Skeletal muscle satellite cell (primary cell): ENCODE measurements at regions not wholly inside any gene's neighbourhood (a gene's known extent, or its start where the extent isn't known, plus 50 kb on each side); places are given as distances from the start of the nearest gene placed in this dataset.

Experiments
- H3K27me3 ChIP-seq: 2 replicates; pipeline ENCODE4 v1.7.0; 2013; ENCODE audit warnings: low read length; ENCODE audit not compliant: control insufficient read depth, insufficient read depth
- H3K36me3 ChIP-seq: 2 replicates; pipeline ENCODE4 v1.7.0; 2013; ENCODE audit warnings: mild to moderate bottlenecking, control low read depth, low read length; ENCODE audit not compliant: insufficient read depth
- H3K4me1 ChIP-seq: 2 replicates; pipeline ENCODE4 v1.7.0; 2013; ENCODE audit warnings: low read length; ENCODE audit not compliant: control insufficient read depth, insufficient read depth
- H3K4me2 ChIP-seq: 2 replicates; pipeline ENCODE4 v1.7.0; 2013; ENCODE audit warnings: mild to moderate bottlenecking, low read length
- H3K4me3 ChIP-seq: 2 replicates; pipeline ENCODE4 v1.7.0; 2013; ENCODE audit warnings: low read length
- H3K9ac ChIP-seq: 2 replicates; pipeline ENCODE4 v1.7.0; 2013; ENCODE audit warnings: mild to moderate bottlenecking, low read depth, low read length, moderate library complexity
- H3K9me3 ChIP-seq: replicated peaks from 2 replicates; pipeline ENCODE4 v1.7.0; 2013; ENCODE audit warnings: mild to moderate bottlenecking, control low read depth, low read length

- Histone ChIP-seq H3K36me3 (no peaks in the 10 kb centered on the region), H3K4me2 (no peak overlapping the region), H3K4me1 (no peaks in the 10 kb centered on the region), H3K27me3 (peaks cover 39% of the 10 kb centered on the region), H3K9me3 (no peaks in the 10 kb centered on the region), H3K9ac (no peak overlapping the region), H3K4me3 (no peak overlapping the region)
Measured at GRCh38 chr11:11173316-11174025, 179.6 kb downstream of the CSNK2A3 start.

DNA sequence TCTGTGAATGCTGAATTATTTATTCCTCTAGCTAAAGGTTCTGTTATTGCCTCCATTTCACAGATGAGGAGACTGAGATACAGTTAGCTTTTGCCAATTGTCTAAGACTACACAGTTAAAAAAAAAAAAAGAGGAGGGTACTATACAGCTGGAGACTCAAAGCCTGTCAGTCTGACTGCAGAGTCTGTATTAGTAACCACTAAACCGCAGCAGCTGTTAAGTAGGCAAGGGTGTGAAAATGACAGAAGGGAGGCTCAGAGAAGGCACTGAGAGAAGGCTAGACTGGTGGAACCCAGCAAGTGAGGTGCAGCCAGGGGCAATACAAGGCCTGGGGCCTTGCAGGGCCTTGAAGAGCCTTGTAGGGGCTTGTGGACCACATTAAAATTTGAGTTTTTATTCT lies 181.2 kb downstream of the CSNK2A3 start:
- H3K9ac ChIP-seq, result no peak overlapping the region
- no peaks in the 10 kb centered on the region for H3K9me3 ChIP-seq
- no peak overlapping the region for H3K4me3 ChIP-seq
- H3K4me1 ChIP-seq, result no peaks in the 10 kb centered on the region
- no peaks in the 10 kb centered on the region for H3K36me3 ChIP-seq
- peaks cover 46% of the 10 kb centered on the region for H3K27me3 ChIP-seq
- H3K4me2 ChIP-seq, result no peak overlapping the region

- peaks cover 44% of the 10 kb centered on the region for H3K27me3 ChIP-seq
- H3K9ac ChIP-seq, result no peak overlapping the region
- no peak overlapping the region for H3K4me3 ChIP-seq
- H3K36me3 ChIP-seq, result no peaks in the 10 kb centered on the region
- no peaks in the 10 kb centered on the region for H3K9me3 ChIP-seq
- no peaks in the 10 kb centered on the region for H3K4me1 ChIP-seq
- no peak overlapping the region for H3K4me2 ChIP-seq
Measured at GRCh38 chr11:11171285-11171684, 181.8 kb downstream of the CSNK2A3 start.

GRCh38 chr11:11170352-11171084 lies 182.5 kb downstream of the CSNK2A3 start:
- Histone ChIP-seq H3K4me1 (no peaks in the 10 kb centered on the region), H3K27me3 (peaks cover 36% of the 10 kb centered on the region), H3K9ac (no peak overlapping the region), H3K4me2 (no peak overlapping the region), H3K4me3 (no peak overlapping the region), H3K9me3 (no peaks in the 10 kb centered on the region), H3K36me3 (no peaks in the 10 kb centered on the region)

DNA sequence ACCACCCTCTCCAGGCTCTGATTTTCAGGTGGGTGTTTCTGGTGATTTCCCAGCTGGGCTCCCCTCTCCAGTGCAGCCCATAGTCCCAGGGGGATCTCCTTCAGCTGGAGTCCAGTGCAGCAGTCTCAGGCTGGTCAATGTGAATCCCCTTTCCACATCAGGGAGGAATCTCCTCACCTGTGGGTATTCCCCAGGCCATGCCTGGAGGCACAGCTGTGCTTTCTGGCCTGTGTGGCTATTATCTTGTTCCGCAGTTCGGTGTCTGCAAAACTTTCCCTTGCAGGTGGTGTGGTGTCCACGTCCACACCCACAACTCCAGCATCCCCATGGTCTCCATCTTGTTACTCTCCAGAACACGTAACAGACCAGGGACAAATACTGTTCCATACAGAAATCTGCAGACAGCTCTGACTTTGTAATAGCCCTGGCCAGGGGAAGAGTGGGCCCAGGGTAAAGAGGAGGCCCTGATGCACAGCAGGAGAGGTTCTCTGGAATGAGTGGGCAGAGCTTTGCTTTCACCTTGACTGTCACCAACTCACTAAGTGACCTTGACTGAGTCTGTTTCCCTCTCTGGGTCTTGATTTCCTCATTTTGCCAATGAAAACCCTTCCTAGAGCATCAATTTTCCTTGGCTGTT lies 183.2 kb downstream of the CSNK2A3 start:
- Histone ChIP-seq H3K9me3 (no peaks in the 10 kb centered on the region), H3K9ac (no peak overlapping the region), H3K36me3 (no peaks in the 10 kb centered on the region), H3K4me3 (no peak overlapping the region), H3K4me1 (no peaks in the 10 kb centered on the region), H3K27me3 (peaks cover 39% of the 10 kb centered on the region), H3K4me2 (no peak overlapping the region)

- Histone ChIP-seq H3K4me3 (no peak overlapping the region), H3K4me1 (no peaks in the 10 kb centered on the region), H3K4me2 (no peak overlapping the region)
Measured at GRCh38 chr11:11167806-11168205, 185.2 kb downstream of the CSNK2A3 start.

GRCh38 chr11:11164334-11164690 lies 188.7 kb downstream of the CSNK2A3 start:
- H3K9ac ChIP-seq, result no peak overlapping the region
- no peaks in the 10 kb centered on the region for H3K4me1 ChIP-seq
- no peak overlapping the region for H3K4me3 ChIP-seq
- peaks cover 45% of the 10 kb centered on the region for H3K27me3 ChIP-seq
- no peaks in the 10 kb centered on the region for H3K36me3 ChIP-seq
- no peak overlapping the region for H3K4me2 ChIP-seq
- H3K9me3 ChIP-seq, result no peaks in the 10 kb centered on the region

More at GRCh38 chr11:11167806-11168205, 185.2 kb downstream of the CSNK2A3 start:
- Histone ChIP-seq H3K27me3 (peaks cover 36% of the 10 kb centered on the region), H3K9ac (no peak overlapping the region), H3K36me3 (no peaks in the 10 kb centered on the region), H3K9me3 (no peaks in the 10 kb centered on the region)

DNA sequence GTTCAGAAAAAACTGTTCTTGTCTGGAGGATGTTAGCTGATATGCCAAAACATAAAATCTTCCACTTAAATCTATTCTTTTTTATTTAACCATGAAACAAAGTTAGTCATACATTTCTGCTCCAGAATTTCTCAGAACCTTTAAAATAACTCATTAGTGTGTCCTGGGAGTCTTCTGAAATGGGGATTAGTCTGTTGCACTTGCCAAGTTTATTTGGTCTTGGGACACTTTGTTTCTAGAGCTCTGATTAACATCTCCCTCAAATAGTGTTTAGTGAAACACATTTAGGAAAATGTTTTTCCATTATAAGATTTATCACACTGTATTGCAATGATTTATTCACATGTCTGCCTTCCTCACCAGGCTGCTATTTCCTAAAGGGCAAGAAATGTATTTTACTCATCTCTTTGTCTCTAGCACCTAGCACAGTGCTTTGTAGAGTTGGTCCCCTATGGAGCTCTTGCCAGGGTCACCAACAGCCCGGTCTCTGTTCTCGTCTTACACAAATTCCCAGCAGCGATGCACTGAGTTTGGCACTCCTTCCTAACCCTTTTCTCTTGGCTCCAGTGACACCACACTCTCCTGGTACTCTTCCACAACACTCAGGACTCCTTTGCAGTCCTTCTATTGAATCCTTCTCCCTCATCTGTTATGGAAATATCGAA lies 189.2 kb downstream of the CSNK2A3 start:
- H3K4me3 ChIP-seq, result no peak overlapping the region
- H3K36me3 ChIP-seq, result no peaks in the 10 kb centered on the region
- no peaks in the 10 kb centered on the region for H3K4me1 ChIP-seq
- no peak overlapping the region for H3K9ac ChIP-seq
- H3K9me3 ChIP-seq, result no peaks in the 10 kb centered on the region
- no peak overlapping the region for H3K4me2 ChIP-seq
- H3K27me3 ChIP-seq, result peaks cover 51% of the 10 kb centered on the region

DNA sequence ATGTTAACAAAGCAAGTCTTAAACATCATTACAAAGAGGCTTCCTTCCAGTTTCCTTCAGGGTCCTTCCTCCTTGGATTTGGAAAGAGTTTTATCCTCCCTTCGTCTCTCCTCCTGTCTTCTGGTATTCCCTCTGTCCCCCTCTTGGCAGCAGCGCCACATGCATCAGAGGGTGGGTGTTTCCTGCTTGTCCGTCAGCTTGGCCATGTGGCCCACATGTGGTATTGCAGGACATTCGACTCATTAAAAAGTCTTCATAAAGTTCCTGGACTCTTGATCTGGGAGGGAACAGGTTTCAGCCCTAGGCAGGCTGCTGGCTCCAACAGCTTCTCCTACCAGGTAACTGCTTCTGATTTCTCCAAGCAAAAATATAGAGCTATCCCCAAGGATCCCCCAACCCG lies 189.8 kb downstream of the CSNK2A3 start:
- no peak overlapping the region for H3K4me3 ChIP-seq
- H3K9me3 ChIP-seq, result no peaks in the 10 kb centered on the region
- H3K9ac ChIP-seq, result no peak overlapping the region
- no peaks in the 10 kb centered on the region for H3K4me1 ChIP-seq
- no peak overlapping the region for H3K4me2 ChIP-seq
- peaks cover 49% of the 10 kb centered on the region for H3K27me3 ChIP-seq
- no peaks in the 10 kb centered on the region for H3K36me3 ChIP-seq

DNA sequence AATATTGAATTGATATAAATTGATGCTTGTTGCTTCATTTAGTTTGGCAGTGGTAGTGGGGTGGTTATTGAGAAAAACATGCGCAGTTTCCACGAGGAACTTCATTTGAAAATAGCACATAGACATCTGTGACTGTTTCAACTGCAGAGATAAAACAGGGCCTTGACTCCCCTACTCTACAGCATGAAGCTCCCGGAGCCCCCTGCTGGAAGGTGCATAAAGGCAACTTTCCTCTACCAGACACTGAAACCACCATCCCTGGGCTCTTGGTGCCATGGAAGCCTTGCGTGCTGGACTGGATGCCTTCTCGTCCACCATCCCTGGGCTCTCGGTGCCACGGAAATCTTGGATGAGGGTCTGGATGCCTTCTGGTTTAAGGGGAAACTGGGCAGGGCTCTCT lies 195.9 kb downstream of the CSNK2A3 start:
- Histone ChIP-seq H3K27me3 (peaks cover 37% of the 10 kb centered on the region), H3K36me3 (no peaks in the 10 kb centered on the region)

DNA sequence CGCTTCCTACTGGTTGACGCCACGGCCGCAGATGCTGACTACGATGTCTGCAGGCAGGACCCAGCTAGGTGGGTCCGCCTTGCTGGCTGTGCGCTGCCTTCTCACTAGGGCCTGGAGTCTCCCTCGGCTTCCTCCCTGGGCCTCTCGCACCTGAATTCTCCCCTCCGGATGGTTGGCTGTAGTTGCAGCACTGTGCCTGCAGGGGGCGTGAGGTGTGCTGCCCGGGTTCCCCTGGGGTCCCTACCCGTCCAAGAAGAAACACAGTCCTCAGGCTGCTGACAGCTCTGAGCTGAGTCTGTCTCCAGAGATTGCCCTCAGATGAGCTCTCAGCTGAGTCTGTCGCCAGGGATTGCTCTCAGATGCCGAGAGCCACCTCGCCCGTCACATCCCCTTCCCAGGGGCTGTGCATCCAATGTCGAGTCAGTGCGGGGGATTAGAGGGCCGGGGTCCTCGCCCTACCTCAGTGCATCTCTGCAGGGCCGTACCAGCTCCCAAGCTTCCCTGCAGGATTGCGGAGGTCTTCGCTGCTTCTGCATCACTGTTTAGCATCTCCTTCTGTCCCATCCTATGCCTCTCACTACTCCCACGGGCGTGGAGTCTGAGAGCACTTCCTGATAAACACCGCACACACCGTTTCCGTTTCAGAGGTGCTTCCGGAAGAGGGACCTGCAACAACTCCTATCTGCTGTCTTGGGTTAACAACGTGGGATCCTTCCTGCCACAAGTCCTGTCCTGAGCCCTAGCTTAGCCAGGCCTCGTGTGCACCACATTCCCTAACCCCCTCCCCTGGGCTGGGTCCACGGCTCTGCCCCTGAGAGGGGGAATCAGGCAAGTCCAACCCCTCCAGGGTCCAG lies 196.9 kb downstream of the CSNK2A3 start:
- no peaks in the 10 kb centered on the region for H3K9me3 ChIP-seq
- no peak overlapping the region for H3K4me2 ChIP-seq
- no peaks in the 10 kb centered on the region for H3K4me1 ChIP-seq
- no peak overlapping the region for H3K4me3 ChIP-seq
- H3K9ac ChIP-seq, result no peak overlapping the region
- peaks cover 28% of the 10 kb centered on the region for H3K27me3 ChIP-seq
- no peaks in the 10 kb centered on the region for H3K36me3 ChIP-seq

More for the DNA sequence above, 195.9 kb downstream of the CSNK2A3 start:
- H3K4me1 ChIP-seq, result no peaks in the 10 kb centered on the region
- no peaks in the 10 kb centered on the region for H3K9me3 ChIP-seq
- no peak overlapping the region for H3K4me2 ChIP-seq
- H3K9ac ChIP-seq, result no peak overlapping the region
- no peak overlapping the region for H3K4me3 ChIP-seq
